GM23248 (cell line): ENCODE measurements at regions not wholly inside any gene's neighbourhood (a gene's known extent, or its start where the extent isn't known, plus 50 kb on each side); places are given as distances from the start of the nearest gene placed in this dataset.

Experiments
- DNase-seq: peaks from one replicate; pipeline ENCODE4 v3.0.0-alpha.2; 2015
- H2AFZ ChIP-seq: fragments of 200-600 bp; sonication (generic); 2 replicates; pipeline ENCODE4 v1.6.1; 2016; ENCODE audit warnings: antibody characterized with exemption
- H3F3A ChIP-seq: fragments of 200-600 bp; sonication (generic); 2 replicates; pipeline ENCODE4 v1.6.1; 2016; ENCODE audit warnings: mild to moderate bottlenecking, antibody characterized with exemption, mixed run types; ENCODE audit not compliant: insufficient read depth
- H3K27ac ChIP-seq: fragments of 200-600 bp; sonication (generic); 2 replicates; pipeline ENCODE4 v1.5.1; 2016; ENCODE audit warnings: mild to moderate bottlenecking
- H3K27me3 ChIP-seq: fragments of 200-600 bp; sonication (generic); replicated peaks from 2 replicates; pipeline ENCODE4 v1.6.1; 2016; ENCODE audit warnings: mild to moderate bottlenecking; ENCODE audit not compliant: insufficient read depth
- H3K36me3 ChIP-seq: fragments of 200-600 bp; sonication (generic); 2 replicates; pipeline ENCODE4 v1.6.1; 2016; ENCODE audit warnings: low read depth, mild to moderate bottlenecking
- H3K4me1 ChIP-seq: fragments of 200-600 bp; sonication (generic); 2 replicates; pipeline ENCODE4 v1.6.1; 2016; ENCODE audit warnings: mild to moderate bottlenecking; ENCODE audit not compliant: insufficient read depth
- H3K4me2 ChIP-seq: fragments of 200-600 bp; sonication (generic); one replicate; pipeline ENCODE4 v1.6.1; 2016; ENCODE audit warnings: mild to moderate bottlenecking; ENCODE audit not compliant: unreplicated experiment
- H3K4me3 ChIP-seq: fragments of 200-600 bp; sonication (generic); 2 replicates; pipeline ENCODE4 v1.5.1; 2016; ENCODE audit warnings: mild to moderate bottlenecking
- H3K79me2 ChIP-seq: fragments of 200-600 bp; sonication (generic); 2 replicates; pipeline ENCODE4 v1.6.1; 2016; ENCODE audit warnings: mild to moderate bottlenecking; ENCODE audit not compliant: insufficient read depth
- H3K9ac ChIP-seq: fragments of 200-600 bp; sonication (generic); 2 replicates; pipeline ENCODE4 v1.6.1; 2016; ENCODE audit warnings: mild to moderate bottlenecking
- H3K9me2 ChIP-seq: fragments of 200-600 bp; sonication (generic); 2 replicates; pipeline ENCODE4 v1.6.1; 2016; ENCODE audit warnings: mixed run types, mild to moderate bottlenecking, moderate library complexity; ENCODE audit not compliant: insufficient read depth
- H3K9me3 ChIP-seq: fragments of 200-600 bp; sonication (generic); one replicate; pipeline ENCODE4 v1.6.1; 2017; ENCODE audit warnings: low read depth
- H4K20me1 ChIP-seq: fragments of 200-600 bp; sonication (generic); 2 replicates; pipeline ENCODE4 v1.6.0; 2016; ENCODE audit not compliant: insufficient read depth
- EZH2 ChIP-seq: fragments of 200-600 bp; sonication (generic); IDR thresholded peaks from 2 replicates; pipeline ENCODE4 v1.6.1; 2018; ENCODE audit warnings: antibody characterized with exemption, mild to moderate bottlenecking; ENCODE audit not compliant: insufficient read depth, poor library complexity, severe bottlenecking
- EZH2phosphoT487 ChIP-seq: fragments of 200-600 bp; sonication (generic); IDR thresholded peaks from 2 replicates; pipeline ENCODE4 v1.6.1; 2018; ENCODE audit warnings: antibody characterized with exemption, moderate library complexity, mild to moderate bottlenecking, low read depth; ENCODE audit not compliant: insufficient read depth
- WGBS, 2 experiments: methylation state at CpG; one replicate each; pipeline ENCODE4 v1.1.6; 2015 to 2017; ENCODE audit warnings: low lambda C conversion rate in 2 of 2, low coverage in 1 of 2; ENCODE audit errors: missing lambda C conversion rate in 2 of 2; 5-methylcytosine and 5-hydroxymethylcytosine counted together
- in situ Hi-C: fragments of 300-500 bp; cut with MboI; formaldehyde crosslinking; loops from 2 replicates; pipeline ENCODE4 v1.15.0; 2020

DNA sequence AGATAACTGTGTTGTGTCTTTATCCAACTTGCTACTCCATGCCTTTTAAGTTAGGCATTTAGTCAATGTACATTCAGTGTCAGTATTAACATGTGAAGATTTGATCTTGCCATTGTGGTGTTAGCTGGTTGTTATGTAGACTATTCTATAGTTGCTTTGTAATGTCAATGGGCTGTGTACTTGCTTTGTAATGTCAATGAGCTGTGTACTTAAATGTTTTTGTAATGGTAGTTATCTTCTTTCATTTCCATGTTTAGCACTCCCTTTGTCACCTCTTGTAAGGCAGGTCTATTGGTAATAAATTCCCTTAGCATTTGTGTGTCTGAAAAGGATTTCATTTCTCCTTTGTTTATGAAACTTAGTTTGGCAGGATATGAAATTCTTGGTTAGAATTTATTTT, 53.4 kb downstream of the MC4R start:
- H3K27ac ChIP-seq: no peak overlapping the region
- no peaks in the 10 kb centered on the region for H3K79me2 ChIP-seq
- no peaks in the 10 kb centered on the region for H3K36me3 ChIP-seq
- DNase-seq: no peak
- H3K9me2 ChIP-seq: no peaks in the 10 kb centered on the region
- in situ Hi-C loops: no loop called here
- H3K27me3 ChIP-seq: 0 out of 2 replicates have a peak, but pooled peaks cover 4% of the 10 kb centered on the region
- no peaks in the 10 kb centered on the region for H4K20me1 ChIP-seq
- no peak overlapping the region for H3K9ac ChIP-seq
- no peak overlapping the region for H3K4me2 ChIP-seq
- no peaks in the 10 kb centered on the region for H3K4me1 ChIP-seq
- no peak for TF ChIP-seq EZH2
- TF ChIP-seq EZH2phosphoT487: no peak
- no peak overlapping the region for H3K4me3 ChIP-seq
- no peak overlapping the region for H2AFZ ChIP-seq
- H3K9me3 ChIP-seq: no peaks in the 10 kb centered on the region
- H3F3A ChIP-seq: no peaks in the 10 kb centered on the region

DNA sequence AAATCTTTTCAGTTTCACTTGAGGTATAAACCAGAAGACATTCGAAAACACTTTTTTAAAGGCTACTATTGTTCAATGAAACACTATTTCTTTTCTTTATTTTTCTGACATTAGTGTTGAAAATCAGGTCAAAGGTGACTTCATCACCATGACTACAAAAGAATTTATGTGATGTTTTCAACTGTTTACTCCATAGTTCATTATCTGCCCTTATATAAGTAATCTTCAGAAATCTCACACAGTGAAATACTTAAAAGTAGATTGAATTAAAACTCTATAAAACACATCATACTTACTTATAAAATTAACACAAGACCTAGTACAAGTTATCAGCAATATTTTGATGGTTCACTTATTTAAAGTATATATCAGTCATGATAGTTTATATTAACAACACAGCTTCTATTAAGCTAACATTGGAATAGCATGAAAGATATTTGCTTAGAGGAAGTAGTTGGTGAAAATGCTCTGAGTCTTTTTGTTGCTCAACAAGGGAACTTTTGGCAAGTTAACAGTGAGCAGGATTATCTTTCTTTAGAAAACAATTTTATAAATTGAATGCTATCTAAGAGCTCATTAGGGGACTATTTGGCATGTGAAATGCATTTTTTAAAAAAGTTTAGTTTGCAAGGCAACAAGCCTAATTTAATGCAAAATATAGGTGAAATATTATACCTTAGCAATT, 60.8 kb downstream of the MC4R start:
- WGBS, 2 experiments: 65 to 81% methylated on average over 1 of the region's 1 CpG
- no peaks in the 10 kb centered on the region for H3F3A ChIP-seq
- H3K4me1 ChIP-seq: no peaks in the 10 kb centered on the region

DNA sequence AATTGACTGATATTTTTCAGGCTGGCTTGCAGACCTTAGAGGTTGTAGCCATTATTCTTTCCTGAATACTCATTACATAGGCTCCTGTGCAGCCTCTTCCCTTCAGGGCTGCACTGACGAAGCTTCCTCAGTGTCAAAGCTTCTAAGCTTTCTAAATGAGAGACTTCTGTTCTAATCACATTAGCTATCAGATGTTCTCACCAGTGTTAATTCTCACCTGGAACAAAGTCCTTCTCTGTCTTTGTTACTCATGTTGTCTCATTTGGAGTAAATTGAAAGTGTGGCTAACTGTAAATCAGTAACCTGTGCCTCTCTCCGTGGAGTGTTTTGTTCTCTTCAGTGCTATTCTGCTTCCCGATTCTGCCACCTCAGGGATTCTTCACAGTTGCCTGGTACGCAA, 76.9 kb downstream of the MC4R start:
- Histone ChIP-seq H4K20me1 (no peaks in the 10 kb centered on the region), H3K36me3 (no peaks in the 10 kb centered on the region), H3K27me3 (0 out of 2 replicates have a peak, but pooled peaks cover 4% of the 10 kb centered on the region), H3K4me1 (no peaks in the 10 kb centered on the region), H3K9ac (no peak overlapping the region), H3K9me2 (no peaks in the 10 kb centered on the region), H3K9me3 (no peaks in the 10 kb centered on the region), H3K4me2 (no peak overlapping the region), H3K27ac (no peak overlapping the region), H3F3A (no peaks in the 10 kb centered on the region), H3K79me2 (no peaks in the 10 kb centered on the region), H2AFZ (no peak overlapping the region), H3K4me3 (no peak overlapping the region)
- TF ChIP-seq EZH2phosphoT487 (no peak), EZH2 (no peak)
- in situ Hi-C loops: no loop called here
- WGBS, 2 experiments: 56 to 59% methylated on average over 4 of the region's 4 CpGs
- DNase-seq: no peak

More for the DNA sequence above, 60.8 kb downstream of the MC4R start:
- Histone ChIP-seq H3K9ac (no peak overlapping the region), H3K4me2 (no peak overlapping the region), H3K4me3 (no peak overlapping the region), H2AFZ (no peak overlapping the region), H3K27me3 (no peaks in the 10 kb centered on the region), H3K79me2 (no peaks in the 10 kb centered on the region), H3K27ac (no peak overlapping the region), H4K20me1 (no peaks in the 10 kb centered on the region), H3K36me3 (no peaks in the 10 kb centered on the region), H3K9me2 (no peaks in the 10 kb centered on the region), H3K9me3 (no peaks in the 10 kb centered on the region)
- TF ChIP-seq EZH2 (no peak), EZH2phosphoT487 (no peak)
- no peak for DNase-seq
- in situ Hi-C loops: no loop called here

DNA sequence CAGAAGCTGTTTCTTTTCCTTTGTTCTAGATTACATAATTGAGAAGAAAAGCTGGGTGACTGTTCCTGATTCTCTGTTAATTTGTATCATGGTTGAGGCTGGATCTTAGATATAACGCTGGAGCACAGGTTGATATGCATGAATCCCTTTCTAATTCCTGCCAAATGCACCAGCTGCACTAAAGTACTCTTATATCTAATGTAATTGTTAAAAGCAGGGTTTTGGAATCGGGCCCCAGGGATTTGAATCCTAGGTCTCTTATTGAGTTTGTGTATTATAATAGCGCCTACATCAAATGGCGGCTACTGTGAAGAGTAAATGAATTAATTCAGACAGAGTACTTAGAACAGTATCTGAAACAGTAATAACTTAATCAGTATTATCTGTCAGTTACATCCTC, 80.4 kb downstream of the MC4R start:
- Histone ChIP-seq H3K4me3 (no peak overlapping the region), H3K79me2 (no peaks in the 10 kb centered on the region), H3K9me2 (no peaks in the 10 kb centered on the region), H3K9ac (no peak overlapping the region), H3K4me2 (no peak overlapping the region), H2AFZ (no peak overlapping the region), H3K9me3 (no peaks in the 10 kb centered on the region), H3K27me3 (no peaks in the 10 kb centered on the region), H3F3A (no peaks in the 10 kb centered on the region), H3K27ac (no peak overlapping the region), H4K20me1 (no peaks in the 10 kb centered on the region), H3K4me1 (no peaks in the 10 kb centered on the region), H3K36me3 (no peaks in the 10 kb centered on the region)
- 56 to 57% methylated on average over 4 of the region's 4 CpGs for WGBS, 2 experiments
- no peak for TF ChIP-seq EZH2
- no peak for TF ChIP-seq EZH2phosphoT487
- in situ Hi-C loops: no loop called here
- DNase-seq: no peak

DNA sequence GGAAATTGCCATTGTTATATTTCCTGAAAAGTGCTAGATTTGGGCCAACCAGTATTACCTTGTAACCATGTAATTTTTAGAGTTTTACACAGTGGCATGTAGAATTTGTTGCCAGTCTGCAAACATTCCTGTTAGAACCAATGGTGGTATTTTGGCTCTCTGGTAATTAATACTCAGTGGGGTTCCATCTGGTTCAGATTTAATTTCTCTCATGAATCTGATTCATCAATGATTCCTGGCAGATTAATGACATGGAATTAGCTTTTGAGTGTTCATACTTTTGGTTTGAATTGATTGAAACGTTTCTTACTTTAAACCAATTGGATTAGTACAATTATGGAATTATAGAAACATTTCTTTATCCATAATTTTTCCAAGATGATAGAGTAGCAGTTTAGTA, 93.2 kb downstream of the MC4R start:
- Histone ChIP-seq H4K20me1 (no peaks in the 10 kb centered on the region), H3K4me1 (no peaks in the 10 kb centered on the region), H3K27ac (no peak overlapping the region), H3K9me3 (no peaks in the 10 kb centered on the region), H3K4me2 (no peak overlapping the region), H3K9ac (no peak overlapping the region), H3K36me3 (no peaks in the 10 kb centered on the region), H3K4me3 (no peak overlapping the region), H3K9me2 (no peaks in the 10 kb centered on the region), H2AFZ (no peak overlapping the region), H3F3A (no peaks in the 10 kb centered on the region), H3K27me3 (no peaks in the 10 kb centered on the region), H3K79me2 (no peaks in the 10 kb centered on the region)
- DNase-seq: no peak
- 5 to 8% methylated on average over 1 of the region's 1 CpG for WGBS, 2 experiments
- no peak for TF ChIP-seq EZH2phosphoT487
- TF ChIP-seq EZH2: no peak
- in situ Hi-C loops: no loop called here
